SK-N-DZ (cell line): ENCODE measurements at regions not wholly inside any gene's neighbourhood (a gene's known extent, or its start where the extent isn't known, plus 50 kb on each side); places are given as distances from the start of the nearest gene placed in this dataset.

Source experiments
- DNase-seq: peaks from one replicate; pipeline ENCODE4 v3.0.0-alpha.2; 2015; ENCODE audit warnings: low spot score

- no peak for DNase-seq
Measured at GRCh38 chr6:43922426-43923375, 152.7 kb downstream of the VEGFA start.

- no peak for DNase-seq
Measured at GRCh38 chr6:43921548-43922425, 151.8 kb downstream of the VEGFA start.

GRCh38 chr6:43921039-43921438, 151.0 kb downstream of the VEGFA start:
- DNase-seq = no peak

GRCh38 chr6:43919774-43920173, 149.8 kb downstream of the VEGFA start:
- DNase-seq = no peak

- no peak for DNase-seq
Measured at GRCh38 chr6:43917878-43918382, 147.9 kb downstream of the VEGFA start.

- DNase-seq = no peak
Measured at GRCh38 chr6:43916924-43917877, 147.2 kb downstream of the VEGFA start.

- DNase-seq = no peak
Measured at GRCh38 chr6:43915986-43916923, 146.2 kb downstream of the VEGFA start.

- no peak for DNase-seq
Measured at GRCh38 chr6:43915208-43915869, 145.3 kb downstream of the VEGFA start.

- no peak for DNase-seq
Measured at GRCh38 chr6:43914272-43915147, 144.5 kb downstream of the VEGFA start.

GRCh38 chr6:43913375-43914271, 143.6 kb downstream of the VEGFA start:
- no peak for DNase-seq

GRCh38 chr6:43912598-43913371, 142.8 kb downstream of the VEGFA start:
- no peak for DNase-seq

GRCh38 chr6:43912116-43912577, 142.1 kb downstream of the VEGFA start:
- no peak for DNase-seq

- DNase-seq = peak; percentile 53
Measured at GRCh38 chr6:43911354-43912115, 141.5 kb downstream of the VEGFA start.

GRCh38 chr6:43910638-43911353, 140.8 kb downstream of the VEGFA start:
- no peak for DNase-seq

- DNase-seq = no peak
Measured at GRCh38 chr6:43910149-43910637, 140.2 kb downstream of the VEGFA start.
